AG04450 (cell line): ENCODE measurements at regions not wholly inside any gene's neighbourhood (a gene's known extent, or its start where the extent isn't known, plus 50 kb on each side); places are given as distances from the start of the nearest gene placed in this dataset.
A peak's percentile ranks its signal among the peaks of the same experiment; 100 is the strongest.

Experiments used
- CTCF ChIA-PET: fragments of 300-600, 350-600 bp; formaldehyde crosslinking; extraction: SDS; loops from one replicate; lab custom pipeline; 2022; ENCODE audit warnings: antibody characterized with exemption, inconsistent platforms; lab: Charles Lee
- POLR2A ChIA-PET: fragments of 350-600 bp; formaldehyde crosslinking; extraction: SDS; loops from one replicate; lab custom pipeline; 2021; ENCODE audit warnings: antibody characterized with exemption, inconsistent platforms; lab: Yijun Ruan, JAX
- DNase-seq: peaks from one replicate; pipeline ENCODE4 v3.0.0-alpha.2; 2011; ENCODE audit warnings: low read depth, low spot score
- H3K27ac ChIP-seq: one replicate; pipeline ENCODE4 v1.5.1; 2012; ENCODE audit warnings: low read depth, low read length, control low read depth
- H3K27me3 ChIP-seq: one replicate; pipeline ENCODE4 v1.6.0; 2012; ENCODE audit warnings: low read length; ENCODE audit not compliant: control insufficient read depth, insufficient read depth
- H3K4me3 ChIP-seq: 2 replicates; pipeline ENCODE4 v1.5.1; 2011; ENCODE audit warnings: mild to moderate bottlenecking, low read depth, low read length, control low read depth
- H3K9me3 ChIP-seq: 2 replicates; pipeline ENCODE4 v1.5.1; 2012; ENCODE audit warnings: low read length; ENCODE audit not compliant: control insufficient read depth, insufficient read depth
- CTCF ChIP-seq: IDR thresholded peaks from 2 replicates; pipeline ENCODE4 v1.5.1; 2011; ENCODE audit warnings: low read depth, low read length, control low read depth, inconsistent platforms

GRCh38 chr3:8317661-8318649 lies 183.7 kb upstream of the LMCD1 start:
- Histone ChIP-seq H3K27ac (no peak overlapping the region), H3K27me3 (no peaks in the 10 kb centered on the region), H3K9me3 (no peaks in the 10 kb centered on the region), H3K4me3 (no peak overlapping the region)
- no peak for TF ChIP-seq CTCF
- DNase-seq, result peak; percentile 18
- ChIA-PET POLR2A (no interaction called here), CTCF (interaction anchor here (0.9 to 3.5 kb wide), 4 partner anchors 14 to 183 kb away, joined by 3 to 23 read pairs (median 3); no protein-coding TSS in a partner anchor)

GRCh38 chr3:8319935-8320634 lies 181.5 kb upstream of the LMCD1 start:
- no peak for TF ChIP-seq CTCF
- Histone ChIP-seq H3K27me3 (no peaks in the 10 kb centered on the region), H3K9me3 (no peaks in the 10 kb centered on the region), H3K4me3 (no peak overlapping the region), H3K27ac (no peak overlapping the region)
- peak; percentile 8 for DNase-seq
- POLR2A ChIA-PET, result no interaction called here
- CTCF ChIA-PET, result interaction anchor here (0.6 to 6.0 kb wide), 4 partner anchors 18 to 306 kb away, joined by 4 to 30 read pairs (median 15); no protein-coding TSS in a partner anchor

- CTCF ChIA-PET, result interaction anchor here (0.7 to 7.1 kb wide), 3 partner anchors 19 to 96 kb away, joined by 4 to 100 read pairs (median 30); no protein-coding TSS in a partner anchor
- no peak for TF ChIP-seq CTCF
- no peaks in the 10 kb centered on the region for H3K9me3 ChIP-seq
- no peak overlapping the region for H3K4me3 ChIP-seq
- DNase-seq, result no peak
- H3K27ac ChIP-seq, result no peak overlapping the region
- H3K27me3 ChIP-seq, result no peaks in the 10 kb centered on the region
- POLR2A ChIA-PET, result no interaction called here
These were observed 180.7 kb upstream of the LMCD1 start for GRCh38 chr3:8320711-8321458.

DNA sequence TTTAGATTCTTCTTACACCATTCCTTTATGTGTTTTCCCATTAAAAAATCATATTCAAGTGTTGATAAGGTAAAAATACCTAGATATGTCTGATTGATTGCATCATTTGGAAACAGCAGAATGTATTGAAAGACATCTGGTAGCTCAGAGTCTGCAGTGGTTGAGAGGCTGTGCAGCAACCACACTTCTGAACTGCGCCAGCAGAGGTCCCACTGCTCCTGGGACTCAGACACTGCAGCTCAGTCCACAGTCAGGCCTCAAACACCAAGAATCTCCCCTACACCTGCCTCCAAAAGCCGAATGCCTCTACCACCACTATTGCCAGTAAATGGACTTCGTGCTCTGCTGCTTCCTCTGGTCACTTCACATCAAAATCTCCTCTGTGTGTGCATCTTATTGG lies 176.9 kb upstream of the LMCD1 start:
- DNase-seq, result no peak
- ChIA-PET CTCF (interaction anchor here (0.5 to 7.1 kb wide), 17 partner anchors 19 to 302 kb away, joined by 3 to 100 read pairs (median 3); no protein-coding TSS in a partner anchor), POLR2A (no interaction called here)
- no peaks in the 10 kb centered on the region for H3K9me3 ChIP-seq
- peak; percentile 62 for TF ChIP-seq CTCF
- H3K4me3 ChIP-seq, result no peak overlapping the region
- no peaks in the 10 kb centered on the region for H3K27me3 ChIP-seq
- H3K27ac ChIP-seq, result no peak overlapping the region
